GM12875 (cell line): ENCODE measurements at regions not wholly inside any gene's neighbourhood (a gene's known extent, or its start where the extent isn't known, plus 50 kb on each side); places are given as distances from the start of the nearest gene placed in this dataset.

Experiments used
- H3K4me3 ChIP-seq: one replicate; pipeline ENCODE4 v1.5.1; 2011; ENCODE audit warnings: low read depth, low read length, control low read depth
- CTCF ChIP-seq: IDR thresholded peaks from 2 replicates; pipeline ENCODE4 v1.5.1; 2011; ENCODE audit warnings: low read depth, mild to moderate bottlenecking, control low read depth, inconsistent platforms, low read length, moderate library complexity, borderline replicate concordance; ENCODE audit not compliant: insufficient read depth

- no peak overlapping the region for H3K4me3 ChIP-seq
- TF ChIP-seq CTCF, result no peak
These were observed 598.3 kb upstream of the PLXNA2 start for GRCh38 chr1:208842451-208842850.

- H3K4me3 ChIP-seq, result no peak overlapping the region
- no peak for TF ChIP-seq CTCF
These were observed 600.0 kb upstream of the PLXNA2 start for GRCh38 chr1:208844158-208844557.

GRCh38 chr1:208848854-208849253 is 604.7 kb upstream of the PLXNA2 start:
- TF ChIP-seq CTCF, result no peak

GRCh38 chr1:208850442-208850841 is 606.3 kb upstream of the PLXNA2 start:
- H3K4me3 ChIP-seq, result no peak overlapping the region
- TF ChIP-seq CTCF, result no peak

More at GRCh38 chr1:208848854-208849253, 604.7 kb upstream of the PLXNA2 start:
- H3K4me3 ChIP-seq, result no peak overlapping the region

- no peak for TF ChIP-seq CTCF
These were observed 607.2 kb upstream of the PLXNA2 start for GRCh38 chr1:208851366-208851765.

GRCh38 chr1:208852911-208853310 is 608.7 kb upstream of the PLXNA2 start:
- no peak overlapping the region for H3K4me3 ChIP-seq
- no peak for TF ChIP-seq CTCF

More at GRCh38 chr1:208851366-208851765, 607.2 kb upstream of the PLXNA2 start:
- H3K4me3 ChIP-seq, result no peak overlapping the region

- no peak for TF ChIP-seq CTCF
- no peak overlapping the region for H3K4me3 ChIP-seq
These were observed 611.2 kb upstream of the PLXNA2 start for GRCh38 chr1:208855403-208855802.
